GM18867 (cell line): ENCODE measurements at regions not wholly inside any gene's neighbourhood (a gene's known extent, or its start where the extent isn't known, plus 50 kb on each side); places are given as distances from the start of the nearest gene placed in this dataset.
"Not testable (repeated sequence)": the region's sequence is repeated elsewhere in the genome, so short reads cannot be mapped to it uniquely, and the experiment has no call there.

Source experiments
- ATAC-seq: cut with Tn5 transposase; IDR thresholded peaks from one replicate; pipeline ENCODE4 v1.9.1; 2021; ENCODE audit warnings: mild to moderate bottlenecking, moderate library complexity; ENCODE audit not compliant: unreplicated experiment

DNA sequence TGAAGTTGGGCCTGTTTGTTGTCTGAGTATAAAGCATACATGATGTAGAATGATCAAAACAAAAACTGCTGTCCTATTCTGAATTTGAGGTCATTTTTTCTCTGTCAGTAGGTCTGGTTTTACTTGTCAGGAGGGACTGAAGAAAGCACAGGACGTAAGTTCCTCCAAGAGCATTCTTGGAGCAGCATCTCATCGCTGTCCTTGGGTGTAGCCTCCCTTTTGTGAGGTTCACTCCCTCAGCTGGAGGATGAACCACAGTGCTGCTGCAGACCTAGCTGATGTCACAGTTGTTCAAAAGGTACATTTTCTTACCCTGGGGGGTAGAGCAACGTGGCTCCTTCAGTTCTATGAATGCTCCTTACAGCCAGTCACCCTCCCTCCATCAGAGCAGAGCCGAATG, 490.0 kb upstream of the TBL1XR1 start:
- no peak for ATAC-seq

- ATAC-seq = no peak
These were observed 490.9 kb upstream of the TBL1XR1 start for GRCh38 chr3:177688152-177688551.

DNA sequence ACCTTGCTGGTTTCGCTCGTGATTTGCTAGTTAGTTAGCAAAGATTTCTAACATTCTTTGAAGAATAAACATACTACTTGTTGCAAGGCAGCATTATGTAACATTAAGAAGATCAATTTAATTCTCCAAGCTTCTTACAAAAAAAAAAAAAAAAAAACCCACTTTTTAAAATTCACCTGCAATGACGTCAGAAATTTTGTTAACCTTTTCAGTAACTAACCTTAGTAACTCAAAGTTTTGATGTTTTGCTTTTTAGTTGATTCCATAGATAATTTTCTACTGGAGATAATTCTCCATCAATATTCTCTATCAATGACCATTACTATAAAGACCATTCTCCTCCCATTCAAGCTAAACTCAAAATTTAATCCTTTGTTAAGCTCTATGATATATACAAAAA, 491.8 kb upstream of the TBL1XR1 start:
- ATAC-seq = no peak

- ATAC-seq = no peak
These were observed 492.6 kb upstream of the TBL1XR1 start for GRCh38 chr3:177689869-177690268.

DNA sequence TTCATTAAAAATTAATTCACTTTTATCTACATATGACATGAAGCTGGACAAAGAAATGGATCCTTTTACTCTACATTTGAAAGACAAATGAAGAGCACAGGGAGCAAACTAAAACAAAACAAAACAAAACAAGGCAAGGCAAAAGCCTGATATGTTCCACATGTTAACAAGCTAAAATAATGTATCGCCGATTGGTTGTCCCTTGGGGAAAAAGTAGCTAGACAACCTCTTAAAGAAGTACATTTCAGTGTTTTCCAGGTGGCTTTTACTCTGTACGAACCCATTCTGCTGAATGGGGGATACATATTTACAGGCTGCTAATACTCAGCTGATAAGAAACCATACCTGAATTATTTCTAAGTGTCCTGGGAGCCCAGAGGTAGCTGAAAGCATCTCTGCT, 493.0 kb upstream of the TBL1XR1 start:
- no peak for ATAC-seq

DNA sequence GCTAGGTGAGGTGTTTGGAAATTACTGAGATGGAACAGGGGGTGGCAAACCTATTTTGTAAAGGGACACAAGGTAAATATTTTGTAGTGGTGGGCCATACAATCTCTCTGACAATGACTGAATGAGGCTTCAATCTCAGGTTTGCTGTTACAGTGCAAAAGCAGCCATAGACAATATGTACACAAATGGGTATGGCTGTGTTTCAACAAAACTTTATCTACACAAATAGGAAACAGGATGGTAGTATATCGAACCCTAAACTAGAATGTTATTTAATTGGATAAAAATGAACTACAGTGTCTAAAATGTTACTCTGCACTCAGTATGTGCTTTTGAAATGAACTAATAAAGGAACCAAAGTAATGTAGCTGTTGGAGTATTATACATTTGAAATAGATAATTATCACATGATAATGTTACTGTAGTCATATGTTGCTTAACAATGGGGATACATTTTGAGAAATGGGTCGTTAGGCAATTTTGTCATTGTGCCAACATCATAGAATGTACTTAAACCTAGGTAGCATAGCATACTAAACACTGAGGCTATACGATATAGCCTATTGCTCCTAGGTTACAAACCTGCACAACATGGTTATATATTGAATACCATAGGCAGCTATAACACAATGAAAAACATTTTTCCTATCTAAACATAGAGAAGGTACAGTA, 495.2 kb upstream of the TBL1XR1 start:
- no peak for ATAC-seq

DNA sequence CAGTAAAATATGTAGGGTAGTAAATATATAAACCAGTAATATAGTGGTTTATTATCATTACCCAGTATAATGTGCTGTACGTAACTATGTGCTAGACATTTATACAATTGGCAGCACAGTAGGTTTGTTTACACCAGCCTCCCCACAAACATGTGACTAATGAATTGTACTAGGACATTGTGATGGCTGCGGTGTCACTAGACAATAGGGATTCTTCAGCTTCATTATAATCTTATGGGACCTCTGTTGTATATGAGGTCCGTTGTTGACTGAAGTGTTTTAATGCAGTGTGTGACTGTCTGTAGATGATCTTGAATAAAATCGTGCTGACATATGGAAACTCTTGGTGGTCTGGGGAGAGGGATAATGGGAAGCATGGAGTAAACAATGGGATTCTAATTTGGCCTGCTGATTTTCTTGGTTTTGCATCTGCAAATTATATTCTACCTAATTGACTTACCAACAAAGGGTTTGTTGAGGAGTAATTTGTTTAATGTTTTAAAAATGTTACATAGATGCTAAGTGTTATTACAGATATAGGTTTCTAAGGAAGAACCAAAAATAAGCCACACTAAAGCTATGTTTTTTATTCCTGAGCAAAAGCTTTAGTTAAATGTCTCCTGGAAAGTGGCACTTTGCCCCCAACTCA, 496.5 kb upstream of the TBL1XR1 start:
- no peak for ATAC-seq

- ATAC-seq = no peak
These were observed 497.0 kb upstream of the TBL1XR1 start for GRCh38 chr3:177694316-177694715.

GRCh38 chr3:177694951-177695350, 497.7 kb upstream of the TBL1XR1 start:
- ATAC-seq = no peak

GRCh38 chr3:177700117-177700516, 502.8 kb upstream of the TBL1XR1 start:
- no peak for ATAC-seq

GRCh38 chr3:177703788-177704187, 506.5 kb upstream of the TBL1XR1 start:
- no peak for ATAC-seq

GRCh38 chr3:177705976-177706823, 508.9 kb upstream of the TBL1XR1 start:
- ATAC-seq = no peak

DNA sequence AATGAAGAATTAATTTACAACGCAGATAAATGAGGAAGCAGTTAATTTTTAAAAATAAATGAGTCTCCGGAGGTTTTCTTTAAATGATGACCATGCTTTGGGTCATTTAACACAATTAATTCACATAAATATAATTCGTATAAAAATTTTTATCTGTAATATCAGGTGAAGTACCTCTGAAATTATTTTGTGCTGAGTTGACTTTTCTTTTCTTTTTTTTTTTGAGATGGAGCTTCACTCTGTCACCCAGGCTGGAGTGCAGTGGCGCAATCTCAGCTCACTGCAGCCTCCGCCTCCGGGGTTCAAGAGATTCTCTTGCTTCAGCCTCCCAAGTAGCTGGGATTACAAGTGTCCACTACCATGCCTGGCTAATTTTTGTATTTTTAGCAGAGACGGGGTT, 512.2 kb upstream of the TBL1XR1 start:
- ATAC-seq = not testable (repeated sequence)

DNA sequence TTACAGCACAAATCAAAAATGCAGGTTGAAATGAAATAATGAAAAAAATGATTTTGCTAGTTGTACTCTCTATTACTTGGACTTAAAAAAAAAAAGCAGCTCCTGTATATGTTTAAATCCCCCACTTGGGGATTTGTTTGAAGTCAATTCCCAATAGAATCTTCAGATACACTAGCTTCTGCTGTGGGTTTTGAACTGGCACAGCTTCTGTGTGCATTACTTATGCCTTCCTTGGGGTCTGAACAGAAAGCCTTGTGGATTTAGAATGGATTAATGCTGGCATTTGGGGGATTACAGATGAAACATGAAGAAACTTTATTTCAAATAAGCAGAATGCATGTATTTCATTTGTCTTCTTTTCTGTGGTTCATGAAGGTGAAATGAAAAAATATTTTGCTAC, 513.2 kb upstream of the TBL1XR1 start:
- no peak for ATAC-seq

DNA sequence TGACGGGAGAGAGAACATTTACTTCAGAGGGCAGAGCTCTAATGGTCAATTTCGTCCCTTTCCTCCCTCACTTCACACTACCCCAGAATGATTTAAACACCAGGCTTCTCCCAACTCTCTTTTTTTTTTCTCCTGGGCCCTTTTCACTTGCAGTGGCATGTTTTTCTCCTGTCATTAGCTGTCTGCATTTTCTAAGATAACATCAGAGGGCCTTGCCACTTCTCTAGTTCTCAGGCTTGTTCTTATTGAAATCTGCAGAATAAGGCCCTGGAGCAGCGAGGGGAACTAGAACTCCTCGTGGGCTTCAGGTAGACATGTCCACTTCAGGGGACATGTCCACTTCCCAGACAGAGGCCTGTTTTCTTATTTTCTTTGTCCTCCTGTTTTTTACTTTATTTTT, 514.4 kb upstream of the TBL1XR1 start:
- ATAC-seq = no peak

DNA sequence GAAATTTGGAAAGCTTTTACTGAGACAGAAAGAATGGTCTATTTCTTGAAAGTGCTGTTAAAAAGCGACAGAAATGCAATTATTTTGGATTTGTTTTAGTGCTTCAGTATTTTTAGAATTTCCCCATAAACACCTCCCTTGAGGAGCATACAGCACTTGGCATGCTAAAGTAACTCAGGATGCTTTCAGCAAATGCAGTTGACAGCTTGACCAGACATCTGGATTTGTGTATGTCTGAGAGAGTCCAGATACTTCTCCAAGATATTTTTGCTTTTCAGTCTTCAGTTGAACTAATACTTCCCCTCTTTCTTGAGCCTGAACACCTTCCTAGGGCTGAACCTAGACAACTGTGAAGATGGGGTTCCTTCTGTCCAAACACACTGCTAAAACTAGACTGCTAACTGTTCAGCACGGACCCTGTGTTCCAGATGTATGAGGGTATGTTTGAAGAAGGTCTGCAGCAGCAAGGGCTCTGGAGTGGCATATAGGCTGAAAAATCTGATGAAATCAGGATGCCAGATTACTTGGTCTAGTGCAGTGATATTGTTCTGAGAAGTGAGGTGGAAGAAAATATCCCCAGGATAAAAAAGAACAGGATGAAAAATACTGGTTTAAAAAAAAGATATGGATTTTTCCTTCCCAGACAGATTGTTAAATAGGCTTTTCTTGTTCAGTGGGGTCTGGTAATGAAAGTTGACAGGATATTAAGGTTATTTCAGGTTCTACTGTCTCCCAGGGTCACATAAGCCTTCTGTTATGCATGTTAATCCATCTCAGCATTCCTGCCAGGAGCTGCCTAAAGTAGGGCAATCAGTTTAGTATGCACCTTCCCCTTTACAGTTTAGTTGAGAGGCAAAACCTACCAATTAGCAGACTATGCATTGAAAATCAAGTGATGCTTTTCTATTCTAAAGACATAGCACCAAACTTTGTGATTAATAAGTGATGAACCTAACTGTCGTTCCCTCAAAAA, 516.9 kb upstream of the TBL1XR1 start:
- no peak for ATAC-seq

GRCh38 chr3:177714945-177715344, 517.7 kb upstream of the TBL1XR1 start:
- ATAC-seq = no peak

GRCh38 chr3:177715980-177716379, 518.7 kb upstream of the TBL1XR1 start:
- ATAC-seq = no peak

GRCh38 chr3:177720927-177721326, 523.6 kb upstream of the TBL1XR1 start:
- not testable (repeated sequence) for ATAC-seq

DNA sequence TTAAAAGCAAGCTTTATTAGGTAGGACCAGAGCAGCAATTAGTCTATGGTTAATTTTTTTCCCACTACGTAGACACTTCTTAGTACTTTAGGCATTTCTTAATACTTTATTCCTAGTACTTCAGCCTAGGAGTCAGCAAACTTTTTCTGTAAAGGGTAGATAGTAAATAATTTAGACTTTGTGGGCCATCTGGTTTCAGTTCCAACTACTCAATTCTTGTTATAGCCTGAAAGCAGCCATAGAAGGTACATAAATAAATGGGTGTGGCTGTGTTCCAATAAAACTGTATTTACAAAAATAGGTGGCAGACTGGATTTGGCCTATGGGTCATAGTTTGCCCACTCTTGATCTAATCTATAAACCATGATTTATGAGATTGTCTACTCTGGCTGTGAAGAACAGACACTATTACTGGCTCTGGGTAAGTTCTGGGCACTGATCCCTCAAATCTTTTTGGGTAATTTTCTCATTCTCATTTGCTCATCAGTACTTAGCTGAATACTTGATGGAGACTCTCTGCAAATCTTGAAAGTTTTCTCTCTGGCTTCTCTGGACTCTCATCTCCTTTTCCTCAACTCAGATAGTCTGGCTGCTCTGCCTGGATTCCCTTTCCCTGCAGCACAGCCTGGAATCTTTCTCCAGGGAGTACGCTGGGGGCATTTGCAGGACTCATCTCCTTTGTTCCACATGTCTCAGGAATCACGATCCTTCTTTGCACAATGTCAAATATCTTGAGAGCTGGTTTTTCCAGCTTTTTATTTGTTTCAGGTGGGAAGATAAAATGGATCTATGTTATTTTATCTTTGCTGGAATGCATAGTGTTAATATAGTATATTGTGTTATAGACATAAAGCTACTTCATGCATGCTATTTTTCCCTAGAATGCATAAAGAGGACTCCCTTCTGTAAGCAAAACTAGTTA, 524.8 kb upstream of the TBL1XR1 start:
- ATAC-seq = no peak
